AG09309 (cell line): ENCODE measurements at regions not wholly inside any gene's neighbourhood (a gene's known extent, or its start where the extent isn't known, plus 50 kb on each side); places are given as distances from the start of the nearest gene placed in this dataset.

Source experiments
- DNase-seq: peaks from one replicate; pipeline ENCODE4 v3.0.0-alpha.2; 2010; ENCODE audit warnings: low read depth
- H3K4me3 ChIP-seq: 2 replicates; pipeline ENCODE4 v1.5.1; 2011; ENCODE audit warnings: mild to moderate bottlenecking, low read depth, low read length, moderate library complexity; ENCODE audit not compliant: control insufficient read depth
- TF ChIP-seq, protein P1 (sequence below): IDR thresholded peaks from 2 replicates; pipeline ENCODE4 v1.5.1; 2011; ENCODE audit warnings: mild to moderate bottlenecking, low read depth, low read length, inconsistent platforms; ENCODE audit not compliant: insufficient read depth, control insufficient read depth; ENCODE audit errors: missing control alignments

DNA sequence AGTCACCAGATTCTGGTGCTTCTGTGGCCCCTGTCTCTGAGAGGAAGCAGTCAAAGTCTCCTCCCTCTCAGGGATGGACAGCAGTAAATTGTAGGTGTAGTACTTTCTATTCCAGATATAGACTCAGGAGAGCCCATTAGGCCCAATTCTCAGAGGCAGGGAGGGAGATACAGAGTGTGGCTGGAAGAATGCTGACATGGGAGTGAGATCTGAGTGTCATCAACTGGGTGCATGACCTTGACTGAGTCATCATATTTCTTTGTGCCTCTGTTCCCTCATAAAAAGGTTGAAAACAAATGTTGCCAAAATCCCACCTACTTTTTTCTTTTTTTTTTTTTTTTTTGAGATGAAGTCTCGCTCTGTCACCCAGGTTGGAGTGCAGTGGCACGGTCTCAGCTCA, 506.1 kb downstream of the BCL11A start:
- no peak overlapping the region for H3K4me3 ChIP-seq
- DNase-seq = no peak
- TF ChIP-seq, protein P1, sequence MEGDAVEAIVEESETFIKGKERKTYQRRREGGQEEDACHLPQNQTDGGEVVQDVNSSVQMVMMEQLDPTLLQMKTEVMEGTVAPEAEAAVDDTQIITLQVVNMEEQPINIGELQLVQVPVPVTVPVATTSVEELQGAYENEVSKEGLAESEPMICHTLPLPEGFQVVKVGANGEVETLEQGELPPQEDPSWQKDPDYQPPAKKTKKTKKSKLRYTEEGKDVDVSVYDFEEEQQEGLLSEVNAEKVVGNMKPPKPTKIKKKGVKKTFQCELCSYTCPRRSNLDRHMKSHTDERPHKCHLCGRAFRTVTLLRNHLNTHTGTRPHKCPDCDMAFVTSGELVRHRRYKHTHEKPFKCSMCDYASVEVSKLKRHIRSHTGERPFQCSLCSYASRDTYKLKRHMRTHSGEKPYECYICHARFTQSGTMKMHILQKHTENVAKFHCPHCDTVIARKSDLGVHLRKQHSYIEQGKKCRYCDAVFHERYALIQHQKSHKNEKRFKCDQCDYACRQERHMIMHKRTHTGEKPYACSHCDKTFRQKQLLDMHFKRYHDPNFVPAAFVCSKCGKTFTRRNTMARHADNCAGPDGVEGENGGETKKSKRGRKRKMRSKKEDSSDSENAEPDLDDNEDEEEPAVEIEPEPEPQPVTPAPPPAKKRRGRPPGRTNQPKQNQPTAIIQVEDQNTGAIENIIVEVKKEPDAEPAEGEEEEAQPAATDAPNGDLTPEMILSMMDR = no peak

GRCh38 chr2:60046529-60046928, 506.9 kb downstream of the BCL11A start:
- TF ChIP-seq, protein P1 = no peak
- no peak for DNase-seq
- no peak overlapping the region for H3K4me3 ChIP-seq

DNA sequence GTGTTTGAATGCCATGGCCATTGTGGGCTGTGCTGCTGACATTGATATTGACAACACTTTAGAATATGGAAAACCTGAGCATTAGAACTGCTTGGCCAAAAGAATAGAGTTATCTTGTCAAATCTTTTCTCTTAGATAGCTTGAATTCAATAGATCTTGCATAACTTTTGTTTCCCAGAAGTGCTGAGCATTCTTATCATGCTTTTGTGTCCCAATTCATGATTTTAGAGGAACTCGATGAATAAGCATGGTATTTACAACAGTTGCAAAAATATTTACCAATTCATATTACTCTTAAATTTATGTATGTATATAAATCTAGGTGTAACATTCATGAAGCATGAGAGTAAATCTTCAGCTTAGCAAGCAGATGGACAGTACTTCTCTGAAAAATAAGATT, 508.0 kb downstream of the BCL11A start:
- no peak for DNase-seq
- TF ChIP-seq, protein P1 = no peak
- H3K4me3 ChIP-seq = no peak overlapping the region

DNA sequence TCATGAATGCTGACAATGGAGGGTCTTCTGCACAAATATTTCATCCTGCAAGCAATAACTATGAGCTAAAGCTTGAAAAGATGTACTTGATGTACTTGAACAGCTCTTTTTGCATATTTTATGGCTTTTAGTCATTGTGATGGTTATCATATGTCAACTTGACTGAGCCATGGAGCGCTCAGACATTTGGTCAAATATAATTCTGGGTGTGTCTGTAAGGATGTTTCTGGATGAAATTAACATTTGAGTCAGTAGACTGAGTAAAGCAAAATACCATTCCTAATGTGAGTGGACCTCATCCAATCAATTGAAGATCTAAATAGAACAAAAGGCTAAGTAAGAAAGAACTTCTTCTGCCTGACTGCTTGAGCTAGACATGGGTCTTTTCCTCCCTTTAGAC, 509.0 kb downstream of the BCL11A start:
- DNase-seq = no peak
- H3K4me3 ChIP-seq = no peak overlapping the region
- TF ChIP-seq, protein P1 = no peak

DNA sequence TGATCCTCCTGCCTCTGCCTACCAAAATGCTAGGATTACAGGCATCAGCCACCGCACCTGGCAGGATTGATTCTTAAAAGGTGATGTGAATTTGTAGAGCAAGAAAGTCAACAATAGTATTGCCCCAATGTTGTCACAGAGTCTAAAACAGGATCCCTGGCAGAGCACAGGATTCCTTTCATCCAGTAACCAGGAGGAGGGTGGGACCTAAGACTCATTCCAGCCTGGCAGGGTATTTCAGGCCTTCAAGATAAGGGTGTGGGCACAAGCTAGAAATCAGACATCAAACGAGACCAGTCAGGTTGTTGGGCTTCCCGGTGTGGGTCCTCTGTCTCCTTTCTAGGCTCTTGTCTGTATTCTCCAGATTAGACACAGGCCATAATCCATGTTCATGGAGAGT, 511.4 kb downstream of the BCL11A start:
- TF ChIP-seq, protein P1 = no peak
- no peak overlapping the region for H3K4me3 ChIP-seq
- no peak for DNase-seq

DNA sequence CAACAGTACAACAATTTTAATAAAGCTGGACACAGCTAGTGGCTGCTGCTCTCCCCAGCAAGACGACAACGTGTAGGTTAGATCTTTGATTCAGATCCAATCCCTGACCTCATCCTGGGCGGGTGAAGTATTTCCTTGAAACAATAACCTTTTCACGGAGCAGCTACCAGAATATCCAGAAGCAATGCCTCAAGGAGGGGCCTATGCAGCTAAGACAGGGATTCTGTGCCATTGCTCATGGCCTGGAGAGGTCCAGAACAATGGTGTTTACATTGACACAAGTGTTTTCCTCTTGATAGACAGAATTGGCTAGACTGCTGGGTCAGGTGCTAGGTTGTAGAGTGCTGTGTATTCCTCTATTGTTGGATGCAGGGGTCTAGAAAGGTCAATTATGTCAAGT, 520.1 kb downstream of the BCL11A start:
- no peak overlapping the region for H3K4me3 ChIP-seq
- TF ChIP-seq, protein P1 = no peak
- no peak for DNase-seq

DNA sequence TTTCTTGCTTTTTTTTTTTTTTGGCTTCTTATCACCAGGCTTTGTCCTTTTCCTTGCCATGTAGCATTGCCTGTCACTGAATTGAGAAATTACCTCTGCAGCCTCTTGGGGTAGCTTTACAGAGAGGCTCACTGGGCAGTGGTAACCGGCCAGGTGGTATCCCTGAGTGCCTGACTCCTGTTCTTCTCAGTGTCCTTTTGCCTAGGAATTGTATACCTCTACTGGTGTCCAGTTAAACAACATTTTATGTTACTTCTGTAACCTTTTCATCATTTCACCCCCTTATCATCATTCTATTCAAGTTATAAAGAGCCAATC, 523.9 kb downstream of the BCL11A start:
- TF ChIP-seq, protein P1 = no peak
- no peak for DNase-seq
- no peak overlapping the region for H3K4me3 ChIP-seq
